SK-N-SH (cell line): ENCODE measurements at regions not wholly inside any gene's neighbourhood (a gene's known extent, or its start where the extent isn't known, plus 50 kb on each side); places are given as distances from the start of the nearest gene placed in this dataset.
"Not testable (repeated sequence)": the region's sequence is repeated elsewhere in the genome, so short reads cannot be mapped to it uniquely, and the experiment has no call there.

Source experiments
- CTCF ChIA-PET: fragments of 300-600, 350-600 bp; formaldehyde crosslinking; extraction: SDS; loops from one replicate; lab custom pipeline; 2021; lab: Yijun Ruan, JAX
- POLR2A ChIA-PET: fragments of 350-600 bp; sonication (Branson Sonifier 250); formaldehyde crosslinking; extraction: SDS; loops from one replicate; lab custom pipeline; 2020; ENCODE audit warnings: antibody characterized with exemption, inconsistent platforms; lab: Yijun Ruan, JAX
- DNase-seq: peaks from one replicate; pipeline ENCODE4 v3.0.0; 2012
- H2AFZ ChIP-seq: fragments of 200-600 bp; sonication (generic); 2 replicates; pipeline ENCODE4 v1.8.1; 2016; ENCODE audit warnings: antibody characterized with exemption, mild to moderate bottlenecking, low read depth
- H3F3A ChIP-seq: fragments of 200-600 bp; sonication (generic); replicated peaks from 2 replicates; pipeline ENCODE3; 2016; ENCODE audit warnings: antibody characterized with exemption, mild to moderate bottlenecking; ENCODE audit not compliant: insufficient read depth
- H3K27ac ChIP-seq, 2 experiments: fragments of 200-500 bp in 1 of 2; fragments of 200-600 bp in 1 of 2; sonication (Bioruptor generic) in 1 of 2; sonication (generic), shearing (Covaris generic) in 1 of 2; 2 replicates each; pipeline versions ENCODE4 v1.5.1 to v1.6.1; 2014 to 2016; ENCODE audit warnings: low read depth in 2 of 2, inconsistent platforms in 1 of 2, low read length in 1 of 2, mild to moderate bottlenecking in 1 of 2, mixed read lengths in 1 of 2
- H3K27me3 ChIP-seq: fragments of 200-600 bp; sonication (generic), shearing (Covaris generic); 2 replicates; pipeline ENCODE4 v1.6.1; 2016; ENCODE audit warnings: mixed run types; ENCODE audit not compliant: insufficient read depth
- H3K36me3 ChIP-seq, 2 experiments: fragments of 200-500 bp in 1 of 2; fragments of 200-600 bp in 1 of 2; sonication (Bioruptor generic) in 1 of 2; sonication (generic) in 1 of 2; replicated peaks in 1 of 2; 2 replicates each; pipeline versions ENCODE3 to v1.5.1; 2014 to 2016; ENCODE audit warnings: low read length in 1 of 2, mild to moderate bottlenecking in 1 of 2; ENCODE audit not compliant: insufficient read depth in 2 of 2, control insufficient read depth in 1 of 2
- H3K4me1 ChIP-seq, 2 experiments: fragments of 200-500 bp in 1 of 2; fragments of 200-600 bp in 1 of 2; sonication (Bioruptor generic) in 1 of 2; sonication (generic), shearing (Covaris generic) in 1 of 2; 2 replicates each; pipeline versions ENCODE4 v1.5.1 to v1.6.1; 2014 to 2016; ENCODE audit warnings: low read depth in 1 of 2, low read length in 1 of 2, mixed run types in 1 of 2; ENCODE audit not compliant: insufficient read depth in 2 of 2, control insufficient read depth in 1 of 2
- H3K4me2 ChIP-seq: fragments of 200-600 bp; sonication (generic), shearing (Covaris generic); 2 replicates; pipeline ENCODE4 v1.6.1; 2017; ENCODE audit warnings: mixed run types
- H3K4me3 ChIP-seq, 2 experiments: fragments of 200-500 bp in 1 of 2; fragments of 200-600 bp in 1 of 2; sonication (Bioruptor generic) in 1 of 2; sonication (generic), shearing (Covaris generic) in 1 of 2; 2 replicates each; pipeline versions ENCODE4 v1.5.1 to v1.8.1; 2014 to 2016; ENCODE audit warnings: low read depth in 2 of 2, inconsistent platforms in 1 of 2, low read length in 1 of 2, mild to moderate bottlenecking in 1 of 2, mixed read lengths in 1 of 2, moderate library complexity in 1 of 2
- H3K79me2 ChIP-seq: fragments of 200-600 bp; sonication (generic); 2 replicates; pipeline ENCODE4 v1.8.1; 2017; ENCODE audit warnings: mild to moderate bottlenecking; ENCODE audit not compliant: insufficient read depth
- H3K9ac ChIP-seq: fragments of 200-600 bp; sonication (generic); 2 replicates; pipeline ENCODE4 v1.6.1; 2017; ENCODE audit warnings: mixed run types
- H3K9me2 ChIP-seq: fragments of 200-600 bp; sonication (generic); 2 replicates; pipeline ENCODE4 v1.6.1; 2017; ENCODE audit warnings: mixed run types
- H3K9me3 ChIP-seq: fragments of 200-600 bp; sonication (generic); 2 replicates; pipeline ENCODE4 v1.6.1; 2017; ENCODE audit warnings: mixed run types, mild to moderate bottlenecking, moderate library complexity
- H4K20me1 ChIP-seq: fragments of 200-600 bp; sonication (generic); 2 replicates; pipeline ENCODE4 v1.6.1; 2017; ENCODE audit warnings: mild to moderate bottlenecking, mixed run types; ENCODE audit not compliant: insufficient read depth
- whole genome bisulfite sequencing: methylation state at CpG from one replicate; pipeline ENCODE4 v1.1.6; 2017; ENCODE audit warnings: low lambda C conversion rate; 5-methylcytosine and 5-hydroxymethylcytosine counted together

DNA sequence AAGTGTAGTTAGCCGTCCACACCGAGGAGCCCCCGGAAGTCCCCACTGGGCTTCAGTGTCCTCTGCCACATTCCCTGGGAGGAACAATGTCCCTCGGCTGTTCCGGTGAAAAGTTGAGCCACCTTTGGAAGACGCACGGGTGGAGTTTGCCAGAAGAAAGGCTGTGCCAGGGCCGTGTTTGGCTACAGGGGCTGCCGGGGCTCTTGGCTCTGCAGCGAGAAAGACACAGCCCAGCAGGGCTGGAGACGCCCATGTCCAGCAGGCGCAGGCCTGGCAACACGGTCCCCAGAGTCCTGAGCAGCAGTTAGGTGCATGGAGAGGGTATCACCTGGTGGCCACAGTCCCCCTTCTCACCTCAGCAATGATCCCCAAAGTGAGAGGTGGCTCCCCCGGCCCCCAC, 5486.2 kb upstream of the TPTE start:
- H2AFZ ChIP-seq, H3K9me3 ChIP-seq, CTCF ChIA-PET, H3K27me3 ChIP-seq, H3F3A ChIP-seq, H3K9me2 ChIP-seq, H3K4me1 ChIP-seq, H3K9ac ChIP-seq, H4K20me1 ChIP-seq, H3K36me3 ChIP-seq, H3K4me3 ChIP-seq, H3K27ac ChIP-seq, H3K4me2 ChIP-seq, H3K79me2 ChIP-seq, POLR2A ChIA-PET, DNase-seq: not testable (repeated sequence)
- no CpG with 5 or more reads among the region's 14 CpGs for WGBS

DNA sequence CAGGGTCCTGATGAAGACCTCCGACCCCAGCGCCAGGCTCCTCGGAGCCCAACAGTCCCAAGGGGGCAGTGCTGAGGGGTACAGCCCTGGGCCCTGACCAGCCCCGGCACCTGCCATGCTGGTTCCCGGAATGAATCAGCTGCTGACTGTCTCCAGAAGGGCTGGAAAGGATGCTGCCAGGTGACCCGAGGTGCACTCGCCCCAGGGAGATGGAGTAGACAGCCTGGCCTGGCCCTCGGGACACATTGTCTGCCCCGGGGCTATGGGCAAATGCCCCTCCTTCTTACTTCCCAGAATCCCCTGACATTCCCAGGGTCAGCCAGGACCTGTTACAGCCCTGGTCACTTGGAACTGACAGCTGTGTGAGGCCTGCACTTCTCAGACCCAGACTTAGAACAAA, 5485.8 kb upstream of the TPTE start:
- POLR2A ChIA-PET = not testable (repeated sequence)

DNA sequence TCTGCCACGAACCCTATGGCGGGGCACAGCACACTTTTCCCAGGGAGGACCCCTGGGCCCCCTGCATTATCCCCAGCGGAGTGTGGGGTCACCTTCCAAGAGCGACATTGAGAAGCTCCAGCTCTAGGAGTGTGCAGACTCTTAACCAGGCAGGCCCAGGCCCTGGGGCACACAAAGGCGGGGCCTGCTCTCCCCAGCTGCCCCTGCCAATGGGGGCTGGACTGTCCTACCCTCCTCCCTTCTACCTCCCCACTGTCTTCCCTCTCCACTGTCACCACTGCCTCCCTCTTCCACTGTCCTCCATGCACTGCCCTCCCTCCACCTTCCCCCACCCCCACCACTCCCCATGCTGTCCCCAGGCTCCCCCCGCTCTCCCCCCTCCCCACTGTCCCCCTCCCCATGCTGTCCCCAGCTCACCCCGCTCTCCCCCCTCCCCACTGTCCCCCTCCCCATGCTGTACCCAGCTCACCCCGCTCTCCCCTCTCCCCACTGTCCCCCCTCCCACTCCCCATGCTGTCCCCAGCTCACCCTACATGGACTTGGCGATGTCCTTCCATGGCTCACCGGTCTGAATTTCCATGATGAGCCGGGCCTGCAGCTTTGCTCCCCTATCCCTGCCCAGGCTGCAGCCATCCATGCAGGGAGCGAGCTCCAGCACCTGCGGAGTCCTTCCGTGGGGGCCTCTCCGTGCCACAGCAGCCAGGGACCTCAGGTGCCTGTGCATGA, 5483.6 kb upstream of the TPTE start:
- H3K36me3 ChIP-seq, H4K20me1 ChIP-seq, CTCF ChIA-PET, H3K4me3 ChIP-seq, H3K4me1 ChIP-seq, H3K9me3 ChIP-seq, DNase-seq, H3K9me2 ChIP-seq, H3K27me3 ChIP-seq, H3F3A ChIP-seq, POLR2A ChIA-PET, H3K79me2 ChIP-seq, H3K9ac ChIP-seq, H3K4me2 ChIP-seq, H3K27ac ChIP-seq, H2AFZ ChIP-seq: not testable (repeated sequence)
- WGBS = 91% methylated on average over 7 of the region's 15 CpGs

More for the DNA sequence above, 5485.8 kb upstream of the TPTE start:
- H3K4me3 ChIP-seq, H3K4me2 ChIP-seq, H3K27ac ChIP-seq, H3K9ac ChIP-seq, H3K36me3 ChIP-seq, H4K20me1 ChIP-seq, CTCF ChIA-PET, H3K9me3 ChIP-seq, H3K27me3 ChIP-seq, H3K79me2 ChIP-seq, H2AFZ ChIP-seq, H3F3A ChIP-seq, H3K9me2 ChIP-seq, H3K4me1 ChIP-seq, DNase-seq: not testable (repeated sequence)
- WGBS = no CpG with 5 or more reads among the region's 9 CpGs

DNA sequence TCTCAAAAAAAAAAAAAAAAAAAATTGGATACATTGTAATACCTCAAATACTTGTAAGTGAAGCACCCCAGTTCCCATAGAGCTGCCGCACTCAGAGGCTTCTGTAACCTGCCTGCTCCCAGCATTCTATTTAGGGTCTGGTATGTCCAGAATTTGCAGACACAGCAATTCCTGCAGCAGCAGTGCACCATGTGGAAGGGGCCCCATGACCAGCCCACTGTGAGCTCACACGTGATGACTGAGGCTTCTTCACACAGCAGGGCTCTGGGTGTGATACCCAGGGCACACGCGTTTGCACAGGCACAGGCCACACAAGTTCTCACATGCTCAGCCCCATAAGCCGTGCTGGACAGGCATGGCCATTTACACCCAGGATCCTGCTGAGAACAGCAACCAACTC, 5481.5 kb upstream of the TPTE start:
- H3K36me3 ChIP-seq, H3K4me2 ChIP-seq, H3K27me3 ChIP-seq, H3F3A ChIP-seq, H3K4me3 ChIP-seq, DNase-seq, H4K20me1 ChIP-seq, H3K27ac ChIP-seq, H3K9me3 ChIP-seq, POLR2A ChIA-PET, H2AFZ ChIP-seq, H3K4me1 ChIP-seq, H3K9me2 ChIP-seq, CTCF ChIA-PET, H3K9ac ChIP-seq, H3K79me2 ChIP-seq: not testable (repeated sequence)
- no CpG with 5 or more reads among the region's 5 CpGs for WGBS

DNA sequence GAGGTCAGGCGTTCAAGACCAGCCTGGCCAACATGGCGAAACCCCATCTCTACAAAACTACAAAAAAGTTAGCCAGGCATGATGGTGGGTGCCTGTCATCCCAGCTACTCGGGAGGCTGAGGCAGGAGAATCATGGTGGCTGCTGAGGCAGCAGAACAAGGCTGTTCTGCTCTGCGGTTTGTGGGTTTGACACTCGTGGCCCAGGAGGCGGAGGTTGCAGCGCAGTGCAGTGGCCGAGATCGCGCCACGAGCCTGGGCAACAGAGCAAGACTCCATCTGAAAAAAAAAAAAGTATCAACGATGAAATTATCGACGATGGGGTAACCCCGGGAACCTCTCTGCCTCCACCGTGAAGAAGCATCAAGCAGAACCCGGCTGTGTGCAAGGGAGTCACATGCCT, 5478.8 kb upstream of the TPTE start:
- DNase-seq, POLR2A ChIA-PET, H3K9ac ChIP-seq, H3K36me3 ChIP-seq, H3K9me3 ChIP-seq, H3K4me3 ChIP-seq, H3K4me1 ChIP-seq, H3F3A ChIP-seq, H3K4me2 ChIP-seq, H4K20me1 ChIP-seq, H3K27me3 ChIP-seq, CTCF ChIA-PET, H3K79me2 ChIP-seq, H3K27ac ChIP-seq, H3K9me2 ChIP-seq, H2AFZ ChIP-seq: not testable (repeated sequence)
- WGBS = no CpG with 5 or more reads among the region's 17 CpGs

DNA sequence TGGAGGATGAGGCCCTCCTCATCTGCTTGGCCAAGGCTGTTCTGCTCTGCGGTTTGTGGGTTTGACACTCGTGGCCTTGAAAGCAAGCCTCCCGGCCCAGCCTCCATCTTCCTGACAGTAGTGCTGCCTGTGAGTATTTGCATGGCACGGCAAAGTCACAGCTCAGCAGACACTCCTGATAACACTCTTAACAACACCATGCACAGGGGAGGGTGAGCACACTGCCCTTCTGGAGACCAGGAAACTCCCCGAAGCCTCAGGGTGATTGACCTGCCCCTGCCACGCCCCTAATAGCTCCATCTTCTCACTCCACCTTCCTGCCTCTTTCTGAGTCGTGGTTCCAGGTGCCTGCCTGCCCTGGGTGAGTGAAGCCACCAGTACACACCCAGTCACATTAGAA, 5476.6 kb upstream of the TPTE start:
- H4K20me1 ChIP-seq, POLR2A ChIA-PET, H2AFZ ChIP-seq, H3K36me3 ChIP-seq, H3K4me3 ChIP-seq, H3K27me3 ChIP-seq, H3K9me3 ChIP-seq, H3K79me2 ChIP-seq, H3K9me2 ChIP-seq, H3F3A ChIP-seq, H3K9ac ChIP-seq, H3K27ac ChIP-seq, CTCF ChIA-PET, DNase-seq, H3K4me1 ChIP-seq, H3K4me2 ChIP-seq: not testable (repeated sequence)
- no CpG with 5 or more reads among the region's 7 CpGs for WGBS
